LoVo (cell line): ENCODE measurements at regions not wholly inside any gene's neighbourhood (a gene's known extent, or its start where the extent isn't known, plus 50 kb on each side); places are given as distances from the start of the nearest gene placed in this dataset.

Source experiments
- DNase-seq: peaks from one replicate; pipeline ENCODE4 v3.0.0-alpha.2; 2016; ENCODE audit warnings: low spot score

GRCh38 chr3:124178531-124178930 lies 186.6 kb upstream of the ROPN1 start:
- DNase-seq: no peak

GRCh38 chr3:124200407-124200806 lies 208.5 kb upstream of the ROPN1 start:
- no peak for DNase-seq

DNA sequence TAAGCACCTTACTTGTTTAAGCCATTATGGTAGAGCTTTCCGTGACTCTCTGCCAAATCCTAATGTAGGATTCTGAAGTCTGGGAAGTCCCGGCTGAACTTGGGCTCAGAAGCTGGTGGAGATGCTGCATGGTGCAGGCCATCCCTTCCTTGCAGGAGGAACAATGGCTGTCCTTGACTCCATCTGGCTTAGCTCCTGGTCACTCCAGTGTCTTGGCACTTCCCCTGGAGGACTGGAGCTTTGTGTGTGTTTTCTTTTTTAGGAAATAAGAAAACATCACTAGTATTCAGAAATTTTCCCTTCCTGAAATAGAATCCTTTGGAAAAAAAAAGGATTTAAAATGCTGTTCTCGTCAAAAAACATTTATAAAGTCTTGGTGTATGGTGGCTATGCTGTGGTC lies 209.3 kb upstream of the ROPN1 start:
- no peak for DNase-seq

GRCh38 chr3:124201786-124202185 lies 209.9 kb upstream of the ROPN1 start:
- no peak for DNase-seq

DNA sequence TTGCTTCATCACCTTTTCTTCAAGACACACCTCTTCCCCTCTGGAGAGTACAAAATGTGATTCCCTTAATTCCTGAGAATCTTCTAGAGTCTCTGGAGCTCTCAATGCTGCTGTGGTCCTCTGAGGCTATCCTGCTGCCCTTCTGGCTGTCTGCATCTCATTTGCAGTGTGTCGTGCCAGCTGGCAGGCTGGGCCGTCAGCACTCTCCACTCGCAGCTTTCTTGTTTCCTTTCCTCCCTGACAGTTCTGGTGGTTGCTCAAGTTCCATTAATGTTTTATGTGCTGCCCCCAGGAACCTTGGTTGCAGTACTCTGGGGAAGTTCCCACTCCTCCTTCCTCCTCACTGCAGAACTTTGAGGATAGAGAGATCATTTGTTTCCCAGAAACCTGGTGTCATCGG lies 210.8 kb upstream of the ROPN1 start:
- DNase-seq: no peak

DNA sequence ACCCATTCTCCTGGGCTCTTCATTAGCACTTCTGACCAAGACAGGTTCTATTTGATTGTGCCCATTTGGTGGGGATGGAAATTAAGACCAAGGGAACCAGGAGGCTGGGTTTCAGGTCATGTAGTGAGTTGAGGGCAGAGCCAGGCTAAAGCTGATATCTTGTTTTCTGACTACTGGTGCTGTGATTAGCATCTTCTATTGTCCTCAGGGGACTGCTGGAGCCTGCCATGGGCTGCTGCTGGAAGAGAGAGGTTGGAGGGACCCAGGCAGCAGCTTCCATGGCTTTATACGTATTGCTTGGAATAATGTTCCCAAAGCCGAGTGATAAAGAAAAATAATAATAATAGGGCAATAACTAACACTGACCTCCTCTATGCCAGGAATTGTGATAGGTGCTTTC lies 211.4 kb upstream of the ROPN1 start:
- no peak for DNase-seq

DNA sequence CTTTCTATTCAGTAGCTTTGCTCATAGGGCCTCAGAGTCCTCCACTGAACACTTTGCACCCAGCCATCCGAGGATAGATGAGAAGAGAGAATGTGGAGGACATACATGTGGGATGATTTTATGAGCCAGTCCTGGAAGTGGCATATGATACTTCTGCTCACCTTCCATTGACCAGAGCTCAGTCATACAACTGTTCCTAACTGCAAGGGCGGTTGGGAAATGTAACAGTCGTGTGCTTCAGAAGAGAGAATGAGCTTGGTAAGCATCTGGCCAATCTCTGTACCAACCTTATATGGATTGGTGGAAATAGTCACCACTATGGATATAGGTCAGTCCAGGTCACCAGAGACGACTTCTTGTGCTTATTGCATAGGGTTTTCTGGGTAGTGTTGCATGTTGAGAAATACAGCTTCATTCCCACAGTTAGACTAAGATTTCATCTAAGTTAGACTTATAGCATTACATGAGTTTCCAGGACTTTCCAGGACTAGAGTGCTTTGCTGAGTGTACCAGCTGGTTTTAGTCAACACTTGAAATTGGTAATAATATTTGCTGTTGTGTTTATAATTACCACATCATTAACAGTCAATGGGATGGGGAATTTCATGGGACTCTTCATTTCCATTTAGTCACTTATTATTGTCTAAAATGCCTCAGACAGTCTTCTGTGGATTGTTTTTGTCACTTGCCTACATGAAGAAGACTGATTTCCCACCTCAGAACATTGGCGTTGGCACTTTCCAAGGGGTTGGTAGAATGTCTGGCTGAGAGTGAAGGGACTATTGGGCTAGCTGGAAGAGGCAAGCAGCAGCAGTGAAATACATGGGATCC lies 214.5 kb upstream of the ROPN1 start:
- no peak for DNase-seq

DNA sequence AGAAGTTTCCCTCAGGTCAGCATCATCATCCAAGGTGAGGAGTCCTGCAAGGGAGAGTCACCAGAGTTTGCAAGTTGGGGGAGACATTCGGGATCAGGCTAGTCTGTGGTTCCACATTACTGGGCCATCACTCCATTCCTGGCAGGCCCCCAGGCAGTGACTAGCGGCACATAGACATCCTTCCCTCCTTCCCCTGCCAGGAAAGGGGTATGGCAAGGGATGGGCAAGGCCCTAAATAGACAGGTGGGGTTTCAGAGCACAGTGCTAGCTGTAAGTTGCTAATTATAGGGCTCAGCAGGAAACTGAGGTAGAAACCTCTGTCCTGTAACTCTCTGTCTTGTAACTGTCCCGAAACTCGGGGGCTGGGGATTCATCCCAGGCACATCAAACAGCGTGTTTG lies 215.2 kb upstream of the ROPN1 start:
- no peak for DNase-seq

- no peak for DNase-seq
These were observed 216.1 kb upstream of the ROPN1 start for GRCh38 chr3:124207873-124208485.

DNA sequence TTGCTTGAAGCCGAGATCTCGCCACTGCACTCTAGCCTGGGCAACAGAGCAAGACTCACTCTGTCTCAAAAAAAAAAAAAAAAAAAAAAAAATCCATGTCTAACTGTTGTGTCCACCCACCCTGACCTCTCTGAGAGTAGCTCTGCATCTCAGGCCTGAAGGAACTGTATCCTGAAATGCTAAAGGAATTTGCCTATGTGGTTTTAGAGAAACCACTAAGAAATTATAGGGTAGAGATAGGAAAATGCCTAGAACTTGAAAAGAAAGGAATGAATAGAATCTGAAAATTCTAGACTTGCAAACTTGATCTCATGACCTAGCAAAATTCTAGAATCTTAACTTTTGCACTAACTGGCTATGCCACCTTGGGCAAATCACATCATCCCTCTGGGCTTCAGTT lies 217.5 kb upstream of the ROPN1 start:
- DNase-seq: no peak

- DNase-seq: no peak
These were observed 219.0 kb upstream of the ROPN1 start for GRCh38 chr3:124210899-124211298.

GRCh38 chr3:124213641-124214040 lies 221.7 kb upstream of the ROPN1 start:
- no peak for DNase-seq

- DNase-seq: peak; percentile 52
These were observed 225.6 kb upstream of the ROPN1 start for GRCh38 chr3:124217542-124217941.

GRCh38 chr3:124221422-124221821 lies 229.5 kb upstream of the ROPN1 start:
- DNase-seq: no peak

DNA sequence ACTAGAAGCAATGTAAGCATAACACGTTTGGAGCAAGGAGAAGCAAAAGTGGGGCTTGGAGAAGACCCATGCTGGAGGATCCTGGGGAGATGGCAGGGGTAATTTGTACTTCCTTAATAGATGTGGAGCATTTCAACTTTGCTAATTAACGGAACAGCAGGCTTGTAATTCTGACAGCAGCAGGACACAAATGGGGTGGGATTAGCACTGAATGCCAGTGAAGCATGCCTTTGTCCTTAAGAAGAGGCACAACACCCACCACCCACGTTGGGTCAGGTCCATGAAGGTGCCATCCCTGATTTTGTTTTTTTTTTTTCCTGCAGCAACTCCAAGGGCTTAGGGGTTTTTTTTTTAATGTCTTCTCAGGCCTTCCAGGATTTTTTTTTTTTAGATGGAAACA lies 231.9 kb upstream of the ROPN1 start:
- no peak for DNase-seq

GRCh38 chr3:124227150-124227630 lies 235.3 kb upstream of the ROPN1 start:
- no peak for DNase-seq

DNA sequence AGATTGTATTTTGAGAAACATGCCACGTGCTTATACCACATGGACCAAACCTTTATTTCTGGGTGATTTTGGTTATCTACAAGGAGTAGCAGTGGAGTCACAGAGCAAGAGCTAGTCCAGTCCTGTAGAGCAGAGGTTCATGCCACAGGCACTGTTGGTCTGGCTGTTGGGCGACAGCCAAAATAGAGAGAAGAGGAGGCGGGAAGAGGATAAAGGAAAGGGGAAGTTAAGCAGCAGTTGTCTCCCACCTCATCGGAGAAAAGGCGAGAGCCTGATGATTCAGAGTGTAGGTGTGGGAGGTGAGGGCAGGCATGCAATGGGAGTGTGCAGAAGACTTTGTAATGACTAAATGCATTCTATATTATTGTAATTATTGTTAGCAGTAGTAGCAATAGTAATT lies 237.5 kb upstream of the ROPN1 start:
- DNase-seq: no peak

DNA sequence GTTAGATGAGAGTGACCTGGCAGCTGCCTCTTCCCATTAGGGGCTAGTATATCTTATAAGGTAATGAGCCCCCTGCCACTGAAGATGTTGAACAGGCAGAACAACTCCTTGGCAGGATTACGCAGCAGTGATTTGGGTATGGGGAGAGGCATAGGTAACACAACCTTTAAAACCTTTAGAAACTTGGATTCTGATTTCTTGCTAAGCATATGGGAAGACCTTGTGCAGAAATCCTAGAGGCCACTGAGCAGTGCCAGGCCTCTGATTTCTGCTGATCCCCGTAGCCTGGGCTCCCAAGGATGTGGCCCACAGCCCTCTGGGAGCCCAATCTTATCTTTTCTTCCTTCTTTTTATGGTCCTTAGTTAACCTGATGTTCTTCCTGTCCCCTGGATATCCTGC lies 237.9 kb upstream of the ROPN1 start:
- no peak for DNase-seq

DNA sequence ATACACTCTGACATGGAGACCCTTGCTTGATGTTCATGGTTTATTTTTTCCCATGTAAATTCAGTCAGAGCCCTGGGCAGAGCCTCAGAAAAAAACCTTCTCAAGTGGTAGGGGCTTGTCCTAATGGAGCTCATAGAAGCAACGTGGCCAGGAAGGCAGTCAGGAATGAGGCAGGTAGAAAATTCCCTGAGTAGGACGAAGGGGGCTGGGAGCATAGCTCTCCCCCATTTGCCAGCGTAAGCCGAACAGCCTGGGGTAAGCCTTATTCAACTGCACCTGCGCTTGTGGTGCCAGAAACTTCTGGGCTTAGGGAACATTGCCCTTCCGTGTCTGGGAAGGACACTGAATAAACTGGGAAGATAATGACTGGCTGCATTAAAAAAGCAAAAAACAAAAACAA lies 238.5 kb upstream of the ROPN1 start:
- DNase-seq: no peak

- DNase-seq: no peak
These were observed 239.1 kb upstream of the ROPN1 start for GRCh38 chr3:124230998-124231397.

DNA sequence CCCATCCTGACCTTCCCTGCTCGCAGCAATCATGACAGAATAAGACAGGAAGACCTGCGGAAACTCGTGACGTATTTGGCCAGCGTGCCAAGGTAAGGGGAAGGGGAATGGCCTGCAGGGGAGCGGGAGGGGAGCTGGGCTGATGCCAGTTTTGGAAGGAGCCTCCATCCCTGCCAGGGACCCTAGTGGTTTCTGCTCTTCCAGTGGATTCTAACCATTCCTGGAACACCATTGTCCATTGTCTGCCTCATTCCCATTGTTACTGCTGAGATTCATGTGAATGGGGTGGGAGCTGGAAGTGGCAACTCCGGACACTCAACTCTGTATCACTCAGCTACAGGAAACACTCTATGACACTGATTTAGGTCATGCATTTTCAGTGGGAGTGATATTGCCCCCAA lies 242.9 kb upstream of the ROPN1 start:
- DNase-seq: no peak

GRCh38 chr3:124235446-124235845 lies 243.5 kb upstream of the ROPN1 start:
- no peak for DNase-seq

- DNase-seq: no peak
These were observed 251.4 kb upstream of the ROPN1 start for GRCh38 chr3:124243177-124243859.
